ENCODE measurements at regions not wholly inside any gene's neighbourhood (a gene's known extent, or its start where the extent isn't known, plus 50 kb on each side); places are given as distances from the start of the nearest gene placed in this dataset.

DNA sequence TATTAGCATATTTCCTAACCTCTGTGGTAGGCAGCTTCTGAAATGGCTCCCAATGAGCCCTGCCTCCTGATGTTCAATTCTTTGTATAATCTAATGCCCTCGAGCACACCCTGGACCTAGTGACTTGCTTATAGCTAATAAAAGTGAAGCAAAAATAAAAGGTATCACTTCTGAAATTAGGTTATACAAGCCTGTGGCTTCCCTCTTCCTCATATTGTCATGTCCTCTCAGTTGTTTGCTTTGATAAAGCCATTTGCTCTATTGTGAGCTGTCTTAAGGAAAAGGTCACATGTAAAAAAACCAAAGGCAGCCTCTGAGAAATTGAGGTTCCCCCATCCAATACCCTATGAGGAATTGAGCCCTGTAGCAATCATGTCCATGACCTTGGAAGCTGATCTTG lies 442.1 kb upstream of the ADGRB3 start:
- TF ChIP-seq POLR2A (IDR thresholded peaks at IDR 0.05; ENCODE audit: low read depth, low read length), result no peak
- no peak for TF ChIP-seq POLR2AphosphoS5 (IDR thresholded peaks at IDR 0.05; ENCODE audit: low read depth, low read length)
- peak; percentile 79 for TF ChIP-seq SPI1 (IDR thresholded peaks at IDR 0.05; ENCODE audit: low read depth, low read length)
- no peak for TF ChIP-seq TAF1 (IDR thresholded peaks at IDR 0.05; ENCODE audit: low read depth, low read length)
- TF ChIP-seq PAX5 (IDR thresholded peaks at IDR 0.05; ENCODE audit: insufficient read depth, low read length, severe bottlenecking), result no peak

Measured in GM12891 (cell line).